Posterior cingulate gyrus (tissue), 11 donors: ENCODE measurements at regions not wholly inside any gene's neighbourhood (a gene's known extent, or its start where the extent isn't known, plus 50 kb on each side); places are given as distances from the start of the nearest gene placed in this dataset.
"Not testable (repeated sequence)": the region's sequence is repeated elsewhere in the genome, so short reads cannot be mapped to it uniquely, and the experiment has no call there.

ENCODE experiments used
- DNase-seq, 10 donors: peaks; one replicate each; pipeline versions ENCODE4 v3.0.0 to v3.0.0-alpha.2; 2020 to 2021; ENCODE audit warnings: mixed read lengths in 3 of 10
- intact Hi-C: fragments of 100-400 bp; cut with DNase I; formaldehyde crosslinking; loops from one replicate; pipeline ENCODE4 v1.15.1; 2023

GRCh38 chr15:93358166-93359059 lies 269.4 kb upstream of the RGMA start:
- no peak for DNase-seq
- intact Hi-C loops: no loop called here

DNA sequence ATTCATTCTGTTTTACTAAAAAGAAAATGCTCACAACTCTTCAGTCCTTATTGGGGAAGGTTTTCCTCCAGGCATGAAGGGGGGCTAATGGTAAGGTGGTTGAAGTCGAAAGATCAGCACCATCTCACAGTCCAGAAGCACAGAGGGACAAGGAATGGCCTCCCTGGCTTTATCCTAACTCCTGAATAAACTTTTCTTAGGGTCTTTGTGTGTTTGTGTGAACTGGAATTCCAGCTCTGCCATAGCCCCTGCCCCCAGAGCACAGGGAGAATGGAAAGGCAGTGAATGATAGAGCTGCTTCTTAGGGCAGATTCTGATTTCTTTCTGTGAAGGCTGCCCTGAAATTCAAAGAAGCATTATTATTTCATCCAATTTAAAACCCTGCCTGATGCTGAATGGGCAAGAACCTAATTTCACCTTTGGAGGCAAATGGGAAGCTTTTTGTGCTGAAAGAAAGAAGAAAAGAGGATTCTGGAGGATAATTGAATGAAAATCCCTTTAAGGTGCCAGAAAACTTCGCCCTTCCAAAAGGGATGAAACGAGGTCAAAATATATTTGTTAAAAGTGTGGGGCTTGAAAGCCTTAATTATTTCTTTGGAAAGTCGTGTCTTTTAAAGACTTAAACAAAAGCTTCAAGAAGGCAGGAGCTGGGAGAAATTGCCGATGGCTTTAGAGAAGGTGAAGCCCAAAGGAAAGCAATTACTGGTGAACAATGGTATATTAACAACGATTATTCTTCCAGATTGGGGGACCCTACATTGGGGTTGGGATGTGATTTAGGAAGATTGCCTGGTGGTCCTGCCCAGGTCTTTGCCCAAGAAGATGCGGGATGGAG lies 259.9 kb upstream of the RGMA start:
- intact Hi-C loops: no loop called here
- DNase-seq: no peak

GRCh38 chr15:93347986-93348385 lies 259.0 kb upstream of the RGMA start:
- no peak for DNase-seq
- intact Hi-C loops: no loop called here

GRCh38 chr15:93345981-93346380 lies 257.0 kb upstream of the RGMA start:
- intact Hi-C loops: no loop called here
- no peak for DNase-seq

DNA sequence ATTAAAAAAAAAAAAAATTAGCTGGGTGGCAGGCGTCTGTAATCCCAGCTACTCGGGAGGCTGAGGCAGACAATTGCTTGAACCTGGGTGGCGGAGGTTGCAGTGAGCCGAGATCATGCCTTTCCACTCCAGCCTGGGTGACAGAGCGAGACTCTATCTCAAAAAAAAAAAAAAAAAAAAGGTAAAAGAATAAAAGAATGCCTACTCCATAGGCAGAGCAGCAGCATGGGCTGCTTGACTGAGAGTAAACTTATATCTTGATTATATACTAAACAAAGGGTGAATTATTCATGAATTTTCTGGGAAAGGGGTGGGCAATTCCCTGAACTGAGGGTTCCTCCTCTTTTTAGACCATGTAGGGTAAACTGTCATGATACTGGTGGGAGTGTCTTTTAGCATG lies 254.4 kb upstream of the RGMA start:
- peak in 1 of 10 donors; percentile 22 for DNase-seq
- intact Hi-C loops: not testable (repeated sequence)

GRCh38 chr15:93341164-93341563 lies 252.2 kb upstream of the RGMA start:
- no peak for DNase-seq
- intact Hi-C loops: no loop called here

DNA sequence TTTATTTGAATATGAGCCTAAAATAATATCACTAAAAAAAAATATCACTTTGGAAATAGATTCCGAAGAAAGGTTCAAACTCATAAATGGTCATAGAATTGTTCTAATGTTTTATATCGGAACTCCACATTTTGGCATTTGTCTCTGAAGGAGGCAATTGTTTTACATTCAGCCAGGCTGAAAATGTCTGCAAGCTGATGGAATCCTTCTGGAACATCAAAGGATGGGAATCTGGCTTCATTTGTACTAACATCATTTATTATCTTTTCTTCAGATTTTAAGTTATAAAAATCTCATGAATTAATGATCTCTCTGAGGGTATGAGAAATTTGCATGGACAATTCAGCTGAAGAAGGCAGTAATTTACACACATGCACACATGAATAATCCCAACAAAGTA lies 251.4 kb upstream of the RGMA start:
- no peak for DNase-seq
- intact Hi-C loops: no loop called here

DNA sequence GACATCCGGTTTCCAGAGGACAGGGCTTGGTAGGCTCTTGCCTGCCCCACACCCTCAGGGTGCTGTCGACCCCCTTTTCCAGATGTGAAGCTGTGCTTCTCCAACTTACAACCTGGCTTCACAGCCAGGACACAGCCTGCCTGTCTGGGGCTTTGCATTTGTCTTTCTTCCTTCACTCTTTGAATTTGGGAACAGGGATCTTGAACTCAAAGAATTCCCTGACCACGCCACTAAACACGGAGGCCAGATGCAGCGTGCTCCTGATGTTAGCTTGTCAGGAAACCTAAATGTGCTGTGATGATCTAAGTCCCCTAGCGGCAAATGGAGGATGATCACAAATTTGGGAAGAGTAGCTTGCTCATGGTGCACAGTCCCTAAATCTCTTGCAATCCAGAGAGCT lies 244.8 kb upstream of the RGMA start:
- intact Hi-C loops: no loop called here
- peak in 1 of 10 donors; percentile 44 for DNase-seq

DNA sequence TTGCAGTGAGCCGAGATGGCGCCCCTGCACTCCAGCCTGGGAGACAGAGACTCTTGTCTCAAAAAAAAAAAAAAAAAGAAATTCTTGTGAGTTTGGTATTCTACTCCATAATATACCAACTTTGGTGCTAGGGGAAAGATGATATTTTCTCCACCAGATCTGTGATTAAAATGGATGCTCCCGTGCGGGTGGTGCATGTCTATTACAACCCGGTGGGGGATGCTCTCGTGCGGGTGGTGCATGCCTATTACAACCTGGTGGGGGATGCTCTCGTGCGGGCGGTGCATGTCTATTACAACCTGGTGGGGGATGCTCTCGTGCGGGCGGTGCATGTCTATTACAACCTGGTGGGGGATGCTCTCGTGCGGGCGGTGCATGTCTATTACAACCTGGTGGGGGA lies 244.1 kb upstream of the RGMA start:
- intact Hi-C loops: not testable (repeated sequence)
- DNase-seq: peak in 1 of 10 donors; percentile 15

GRCh38 chr15:93332168-93332553 lies 243.2 kb upstream of the RGMA start:
- intact Hi-C loops: no loop called here
- no peak for DNase-seq

- peak in 1 of 10 donors; percentile 77 for DNase-seq
- intact Hi-C loops: no loop called here
These were observed 242.6 kb upstream of the RGMA start for GRCh38 chr15:93331545-93332167.

DNA sequence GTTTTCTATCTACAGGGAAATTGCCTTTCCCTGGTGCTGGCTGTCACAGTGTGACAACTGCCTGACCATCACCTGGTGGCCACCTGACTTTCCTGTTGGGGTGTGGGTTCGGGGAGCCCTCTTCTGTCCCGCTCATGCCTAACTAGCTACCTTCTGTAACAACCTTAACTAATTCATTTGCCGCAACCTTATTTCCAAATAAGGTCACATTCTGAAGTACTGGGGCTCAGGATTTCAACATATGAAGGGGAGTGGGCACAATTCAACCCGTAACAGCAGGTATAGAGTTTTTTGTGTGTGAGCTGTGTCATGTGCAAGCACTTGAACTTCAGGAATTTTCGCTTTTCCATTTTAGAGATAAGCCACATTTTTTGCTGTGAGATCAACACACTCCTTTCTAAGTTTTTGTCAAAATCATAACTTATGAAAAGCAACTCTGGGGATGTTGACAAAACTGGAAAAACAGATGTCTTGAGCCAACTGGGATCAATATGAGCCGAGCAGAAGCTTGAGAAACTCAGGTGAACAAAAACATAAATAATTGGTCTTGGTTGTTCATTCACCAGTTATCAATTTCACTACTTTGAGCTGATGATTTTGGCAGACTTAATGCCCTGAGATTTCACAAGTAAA lies 242.0 kb upstream of the RGMA start:
- intact Hi-C loops: no loop called here
- DNase-seq: peak in 1 of 10 donors; percentile 16

DNA sequence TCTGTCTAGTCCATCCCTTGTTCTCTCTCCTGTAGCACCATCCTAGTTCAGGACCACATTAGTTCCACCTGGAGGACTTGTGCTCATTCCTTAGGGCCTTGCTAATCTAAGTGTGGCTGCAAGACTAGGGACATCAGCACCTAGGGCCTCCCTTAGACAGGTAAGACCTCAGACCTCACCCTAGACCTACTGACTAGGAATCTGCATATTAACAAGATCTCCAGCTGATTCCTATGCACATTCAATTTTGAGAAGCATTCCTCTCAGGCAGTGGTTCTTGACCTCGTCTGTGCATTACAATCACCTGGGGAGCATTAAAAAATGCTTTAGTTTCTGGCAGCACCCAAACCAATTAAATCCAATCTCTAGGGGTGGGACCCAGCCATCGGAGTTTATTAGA lies 238.4 kb upstream of the RGMA start:
- intact Hi-C loops: no loop called here

GRCh38 chr15:93324186-93324975 lies 235.4 kb upstream of the RGMA start:
- DNase-seq: peak in 1 of 10 donors; percentile 32

More for the DNA sequence above, 238.4 kb upstream of the RGMA start:
- DNase-seq: no peak

GRCh38 chr15:93321881-93322282 lies 232.9 kb upstream of the RGMA start:
- DNase-seq: peak in 1 of 10 donors; percentile 64
- intact Hi-C loops: no loop called here

More at GRCh38 chr15:93324186-93324975, 235.4 kb upstream of the RGMA start:
- intact Hi-C loops: no loop called here

DNA sequence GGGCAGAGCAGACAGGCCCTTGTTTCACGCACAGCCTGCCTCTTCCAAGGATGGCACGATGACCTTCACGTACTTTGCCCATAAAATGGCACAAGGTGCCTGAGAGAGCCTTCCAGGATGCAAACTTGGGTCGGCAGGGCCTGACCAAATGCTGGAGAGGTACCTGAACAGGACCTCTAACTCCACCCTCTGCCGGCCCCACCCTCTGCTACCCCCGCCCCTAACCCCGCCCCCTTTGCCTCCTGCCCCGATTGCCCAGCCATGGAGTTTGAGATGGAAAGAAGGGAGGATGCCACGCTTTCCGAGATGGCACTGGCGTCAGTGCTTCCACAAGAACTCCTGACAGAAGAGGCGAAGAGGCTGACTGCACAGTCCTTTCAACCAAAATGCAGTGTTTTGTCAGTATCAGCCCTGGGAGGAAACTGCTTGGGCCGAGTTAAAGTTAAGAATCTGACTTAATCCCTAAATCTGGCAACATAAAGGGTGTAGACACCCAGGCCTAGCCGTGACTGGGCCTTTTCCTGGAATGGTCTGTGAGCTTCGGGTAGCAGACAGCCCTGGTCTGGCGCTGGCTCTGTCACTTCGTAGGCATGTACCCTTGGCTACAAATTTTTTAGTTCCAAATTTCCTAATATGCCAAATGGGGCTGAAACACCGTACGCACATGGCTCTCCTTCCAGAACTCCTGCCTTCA lies 230.3 kb upstream of the RGMA start:
- peak in 1 of 10 donors; percentile 55 for DNase-seq
- intact Hi-C loops: no loop called here

DNA sequence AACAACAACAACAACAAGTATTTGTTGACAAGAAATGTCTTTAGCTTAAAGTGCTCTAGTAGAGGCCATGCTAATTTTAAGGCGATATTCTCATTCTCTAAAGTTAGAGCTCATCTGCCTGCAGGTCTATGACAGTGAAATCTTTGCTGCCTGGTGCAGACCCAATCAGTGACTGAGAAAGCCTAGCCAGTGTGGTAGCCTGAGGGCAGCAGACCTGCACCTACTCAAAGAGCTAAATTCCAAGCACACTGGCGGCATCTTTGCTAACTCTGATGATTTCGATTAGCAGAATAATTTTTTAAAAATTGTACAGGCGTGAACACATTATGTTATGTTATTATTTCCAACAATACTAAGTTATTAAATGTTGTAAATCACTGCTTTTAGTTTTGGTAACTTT lies 228.8 kb upstream of the RGMA start:
- intact Hi-C loops: no loop called here

DNA sequence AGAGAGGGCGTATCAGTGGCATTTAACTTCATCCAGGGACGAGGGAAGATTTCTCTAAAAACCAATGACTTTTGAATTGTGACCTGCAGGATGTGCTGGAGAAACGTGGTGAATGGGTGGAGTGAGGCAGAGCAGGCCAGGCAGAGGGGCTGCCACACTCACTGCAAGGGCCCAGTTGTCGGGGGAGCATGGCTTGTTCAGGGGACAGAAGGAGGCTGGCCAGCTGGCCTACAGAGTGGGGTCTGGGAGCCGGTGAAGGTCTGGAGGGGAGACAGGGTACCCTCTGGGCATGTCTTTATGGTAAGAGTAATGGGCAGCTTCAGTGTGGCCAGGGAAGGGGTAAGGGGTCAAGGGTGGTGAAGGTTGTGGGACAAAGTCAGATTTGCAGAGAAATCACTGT lies 225.2 kb upstream of the RGMA start:
- DNase-seq: peak in 1 of 10 donors; percentile 39
- intact Hi-C loops: no loop called here

More for the DNA sequence above, 228.8 kb upstream of the RGMA start:
- no peak for DNase-seq

- intact Hi-C loops: no loop called here
- peak in 4 of 10 donors; percentile 28 to 83 (median 40) for DNase-seq
These were observed 224.0 kb upstream of the RGMA start for GRCh38 chr15:93312891-93313486.
